IMR-90 (cell line): ENCODE measurements at regions not wholly inside any gene's neighbourhood (a gene's known extent, or its start where the extent isn't known, plus 50 kb on each side); places are given as distances from the start of the nearest gene placed in this dataset.

Experiments
- ATAC-seq: fragments of 200-7000 bp; cut with Tn5 transposase; 2 replicates; pipeline ENCODE4 v1.9.1; 2020; ENCODE audit warnings: low read depth, mild to moderate bottlenecking, moderate library complexity
- BruUV-seq: library from RNA; stranded (reverse); fragments of 400-500 nt; replicated peaks from 2 replicates; lab custom pipeline; 2021; lab: Mats Ljungman, UMichigan
- CTCF ChIA-PET: fragments of 300-600 bp; formaldehyde crosslinking; extraction: SDS; loops from one replicate; lab custom pipeline; 2021; ENCODE audit warnings: antibody characterized with exemption; lab: Yijun Ruan, JAX
- POLR2A ChIA-PET: fragments of 300-600 bp; sonication (Branson Sonifier 250); formaldehyde crosslinking; loops from one replicate; lab custom pipeline; 2022; ENCODE audit warnings: antibody characterized with exemption; ENCODE audit not compliant: unreplicated experiment; lab: Charles Lee
- DNase-seq: peaks from one replicate; pipeline ENCODE4 v3.0.0; 2013
- H2AFZ ChIP-seq: replicated peaks from 2 replicates; pipeline ENCODE3; 2013; ENCODE audit warnings: low read length, mild to moderate bottlenecking; ENCODE audit not compliant: poor library complexity
- H2AK5ac ChIP-seq: 2 replicates; pipeline ENCODE4 v1.6.1; 2013; ENCODE audit warnings: low read depth, low read length, inconsistent platforms
- H2AK9ac ChIP-seq: replicated peaks from 2 replicates; pipeline ENCODE3; 2013; ENCODE audit warnings: mild to moderate bottlenecking, low read depth, low read length, moderate library complexity; ENCODE audit not compliant: poor library complexity
- H2BK120ac ChIP-seq: 2 replicates; pipeline ENCODE4 v1.6.1; 2013; ENCODE audit warnings: low read depth, low read length, inconsistent platforms
- H2BK15ac ChIP-seq: 3 replicates; pipeline ENCODE4 v1.6.1; 2013; ENCODE audit warnings: low read depth, low read length, inconsistent platforms
- H2BK20ac ChIP-seq: 2 replicates; pipeline ENCODE4 v1.6.1; 2013; ENCODE audit warnings: low read depth, mild to moderate bottlenecking, inconsistent platforms, low read length, moderate library complexity
- H2BK5ac ChIP-seq: 2 replicates; pipeline ENCODE4 v1.6.1; 2013; ENCODE audit warnings: mild to moderate bottlenecking, low read depth, low read length, inconsistent platforms; ENCODE audit not compliant: poor library complexity, severe bottlenecking
- H3K14ac ChIP-seq: replicated peaks from 2 replicates; pipeline ENCODE4 v1.6.1; 2013; ENCODE audit warnings: low read depth, low read length, inconsistent platforms
- H3K18ac ChIP-seq: 2 replicates; pipeline ENCODE4 v1.6.1; 2013; ENCODE audit warnings: low read depth, low read length, control low read depth
- H3K23ac ChIP-seq: 2 replicates; pipeline ENCODE4 v1.6.1; 2013; ENCODE audit warnings: low read depth, low read length, inconsistent platforms
- H3K27ac ChIP-seq: 2 replicates; pipeline ENCODE4 v1.5.1; 2013; ENCODE audit warnings: mild to moderate bottlenecking, control low read depth, low read length; ENCODE audit not compliant: insufficient read depth
- H3K27me3 ChIP-seq: 2 replicates; pipeline ENCODE4 v1.6.1; 2013; ENCODE audit warnings: low read length; ENCODE audit not compliant: control insufficient read depth, insufficient read depth
- H3K36me3 ChIP-seq: 2 replicates; pipeline ENCODE4 v1.6.1; 2013; ENCODE audit warnings: low read length, mixed read lengths; ENCODE audit not compliant: control insufficient read depth, insufficient read depth
- H3K4ac ChIP-seq: 2 replicates; pipeline ENCODE4 v1.6.1; 2013; ENCODE audit warnings: low read depth, low read length, inconsistent platforms
- H3K4me1 ChIP-seq: 2 replicates; pipeline ENCODE4 v1.6.1; 2013; ENCODE audit warnings: low read length, mixed read lengths; ENCODE audit not compliant: control insufficient read depth, insufficient read depth
- H3K4me2 ChIP-seq: 2 replicates; pipeline ENCODE4 v1.6.1; 2013; ENCODE audit warnings: low read depth, mild to moderate bottlenecking, control low read depth, low read length, moderate library complexity
- H3K4me3 ChIP-seq: 2 replicates; pipeline ENCODE4 v1.5.1; 2013; ENCODE audit warnings: low read depth, mild to moderate bottlenecking, control low read depth, low read length, moderate library complexity; ENCODE audit not compliant: insufficient read depth
- H3K56ac ChIP-seq: 2 replicates; pipeline ENCODE4 v1.6.1; 2013; ENCODE audit warnings: low read length, inconsistent platforms; ENCODE audit not compliant: insufficient read depth; ENCODE audit errors: extremely low read depth
- H3K79me1 ChIP-seq, 2 experiments: 2 replicates each; pipeline ENCODE4 v1.6.1; 2013; ENCODE audit warnings: low read length in 2 of 2, inconsistent platforms in 1 of 2, low read depth in 1 of 2
- H3K9ac ChIP-seq: 2 replicates; pipeline ENCODE4 v1.6.1; 2013; ENCODE audit warnings: low read depth, low read length, control low read depth
- H3K9me1 ChIP-seq: 2 replicates; pipeline ENCODE4 v1.6.1; 2013; ENCODE audit warnings: low read length, inconsistent platforms; ENCODE audit not compliant: insufficient read depth
- H3K9me3 ChIP-seq: 2 replicates; pipeline ENCODE4 v1.6.1; 2013; ENCODE audit warnings: low read length; ENCODE audit not compliant: control insufficient read depth, insufficient read depth
- H4K20me1 ChIP-seq: 2 replicates; pipeline ENCODE4 v1.6.1; 2013; ENCODE audit warnings: low read length, inconsistent platforms; ENCODE audit not compliant: insufficient read depth
- H4K5ac ChIP-seq: 2 replicates; pipeline ENCODE4 v1.6.1; 2013; ENCODE audit warnings: mild to moderate bottlenecking, low read depth, low read length, control low read depth
- H4K8ac ChIP-seq, 2 experiments: 2 replicates each; pipeline ENCODE4 v1.6.1; 2013; ENCODE audit warnings: low read depth in 2 of 2, low read length in 2 of 2, control low read depth in 1 of 2, inconsistent platforms in 1 of 2
- H4K91ac ChIP-seq: 2 replicates; pipeline ENCODE4 v1.6.1; 2013; ENCODE audit warnings: low read depth, low read length, inconsistent platforms; ENCODE audit not compliant: insufficient read depth
- CTCF ChIP-seq: conservative IDR thresholded peaks from 2 replicates; pipeline ENCODE4 v1.5.1; 2012; ENCODE audit warnings: mild to moderate bottlenecking, low read depth, low read length, improper control_type of control experiment
- ELK1 ChIP-seq: fragments of 150-350 bp; IDR thresholded peaks from 2 replicates; pipeline ENCODE4 v1.6.1; 2016; ENCODE audit warnings: low read depth, mild to moderate bottlenecking, low read length, moderate library complexity, borderline replicate concordance
- MAFK ChIP-seq: IDR thresholded peaks from 2 replicates; pipeline ENCODE4 v1.6.1; 2012; ENCODE audit warnings: low read depth, low read length, improper control_type of control experiment
- NFE2L2 ChIP-seq: fragments of 150-350 bp; IDR thresholded peaks from 2 replicates; pipeline ENCODE4 v1.6.1; 2016; ENCODE audit warnings: low read depth, mild to moderate bottlenecking, low read length
- POLR2A ChIP-seq: IDR thresholded peaks from 2 replicates; pipeline ENCODE4 v1.6.1; 2012; ENCODE audit warnings: mild to moderate bottlenecking, low read depth, low read length
- RAD21 ChIP-seq: IDR thresholded peaks from 2 replicates; pipeline ENCODE4 v1.6.1; 2012; ENCODE audit warnings: low read length, improper control_type of control experiment
- RCOR1 ChIP-seq: IDR thresholded peaks from 2 replicates; pipeline ENCODE4 v1.6.1; 2012; ENCODE audit warnings: mild to moderate bottlenecking, low read length, improper control_type of control experiment; ENCODE audit not compliant: insufficient replicate concordance
- SMC3 ChIP-seq: fragments of 150-350 bp; IDR thresholded peaks from 2 replicates; pipeline ENCODE4 v1.6.1; 2016; ENCODE audit warnings: low read depth, mild to moderate bottlenecking, antibody characterized with exemption, low read length, moderate library complexity
- WGBS, 2 experiments: methylation state at CpG; one replicate each; pipeline versions ENCODE4 v1.1.5 to v1.1.7; 2013; ENCODE audit warnings: missing lambda C conversion rate in 2 of 2; ENCODE audit not compliant: insufficient read length in 1 of 2; ENCODE audit errors: extremely low coverage in 2 of 2; 5-methylcytosine and 5-hydroxymethylcytosine counted together
- dilution Hi-C: fragments of 300-500 bp; cut with HindIII; formaldehyde crosslinking; loops from one replicate; pipeline ENCODE4 v1.14.3; 2018; ENCODE audit warnings: low sequenced_read_pairs; ENCODE audit not compliant: unreplicated experiment
- in situ Hi-C: fragments of 300-500 bp; cut with MboI; formaldehyde crosslinking; loops from 3 replicates; pipeline ENCODE4 v1.14.3; 2019; ENCODE audit warnings: low sequenced_read_pairs, inconsistent platforms, mixed read lengths
- intact Hi-C: fragments of 100-400 bp; cut with micrococcal nuclease; formaldehyde crosslinking; loops from 2 replicates; pipeline ENCODE4 v1.10.0; 2022

GRCh38 chr2:41151746-41152145, 699.9 kb upstream of the SLC8A1 start:
- Histone ChIP-seq H3K27ac (no peak overlapping the region), H3K56ac (no peak overlapping the region), H3K4me3 (no peak overlapping the region), H2BK5ac (no peak overlapping the region), H2AK9ac (no peak overlapping the region), H3K9ac (no peak overlapping the region), H3K9me1 (no peaks in the 10 kb centered on the region), H3K27me3 (no peaks in the 10 kb centered on the region), H3K79me1 (no peaks in the 10 kb centered on the region), H4K91ac (no peak overlapping the region), H3K36me3 (no peaks in the 10 kb centered on the region), H2BK15ac (no peak overlapping the region), H3K14ac (no peak overlapping the region), H4K8ac (no peak overlapping the region), H4K20me1 (no peaks in the 10 kb centered on the region), H3K4me2 (no peak overlapping the region), H3K23ac (no peak overlapping the region), H3K9me3 (no peaks in the 10 kb centered on the region), H3K18ac (no peak overlapping the region), H2AFZ (no peak overlapping the region), H2BK120ac (no peak overlapping the region), H3K4ac (no peak overlapping the region), H4K5ac (no peak overlapping the region), H3K4me1 (no peaks in the 10 kb centered on the region), H2AK5ac (no peak overlapping the region), H2BK20ac (no peak overlapping the region)
- TF ChIP-seq CTCF (no peak), MAFK (no peak), ELK1 (no peak), NFE2L2 (no peak), POLR2A (no peak), RCOR1 (no peak), SMC3 (no peak), RAD21 (no peak)
- no TSS peak for BruUV-seq
- intact Hi-C loops, result no loop called here
- in situ Hi-C loops, result no loop called here
- POLR2A ChIA-PET, result no interaction called here
- ATAC-seq (no peak), DNase-seq (no peak)
- no CpG with 5 or more reads among the region's 4 CpGs for WGBS, 2 experiments
- CTCF ChIA-PET, result no interaction called here
- dilution Hi-C loops, result no loop called here
